ENCODE measurements at regions not wholly inside any gene's neighbourhood (a gene's known extent, or its start where the extent isn't known, plus 50 kb on each side); places are given as distances from the start of the nearest gene placed in this dataset.

GRCh38 chr12:24431872-24432271 lies 482.4 kb upstream of the SOX5 start:
- TF ChIP-seq, protein P1, sequence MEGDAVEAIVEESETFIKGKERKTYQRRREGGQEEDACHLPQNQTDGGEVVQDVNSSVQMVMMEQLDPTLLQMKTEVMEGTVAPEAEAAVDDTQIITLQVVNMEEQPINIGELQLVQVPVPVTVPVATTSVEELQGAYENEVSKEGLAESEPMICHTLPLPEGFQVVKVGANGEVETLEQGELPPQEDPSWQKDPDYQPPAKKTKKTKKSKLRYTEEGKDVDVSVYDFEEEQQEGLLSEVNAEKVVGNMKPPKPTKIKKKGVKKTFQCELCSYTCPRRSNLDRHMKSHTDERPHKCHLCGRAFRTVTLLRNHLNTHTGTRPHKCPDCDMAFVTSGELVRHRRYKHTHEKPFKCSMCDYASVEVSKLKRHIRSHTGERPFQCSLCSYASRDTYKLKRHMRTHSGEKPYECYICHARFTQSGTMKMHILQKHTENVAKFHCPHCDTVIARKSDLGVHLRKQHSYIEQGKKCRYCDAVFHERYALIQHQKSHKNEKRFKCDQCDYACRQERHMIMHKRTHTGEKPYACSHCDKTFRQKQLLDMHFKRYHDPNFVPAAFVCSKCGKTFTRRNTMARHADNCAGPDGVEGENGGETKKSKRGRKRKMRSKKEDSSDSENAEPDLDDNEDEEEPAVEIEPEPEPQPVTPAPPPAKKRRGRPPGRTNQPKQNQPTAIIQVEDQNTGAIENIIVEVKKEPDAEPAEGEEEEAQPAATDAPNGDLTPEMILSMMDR (IDR thresholded peaks at IDR 0.05) = no peak
- no peak for TF ChIP-seq POLR2A (IDR thresholded peaks at IDR 0.05)
- no peak for TF ChIP-seq POLR2AphosphoS5 (IDR thresholded peaks at IDR 0.05)

All from upper lobe of left lung (tissue), 4 donors.